HEK293T (cell line): ENCODE measurements at regions not wholly inside any gene's neighbourhood (a gene's known extent, or its start where the extent isn't known, plus 50 kb on each side); places are given as distances from the start of the nearest gene placed in this dataset.

Source experiments
- ARNT ChIP-seq: fragments of 450-650 bp; IDR thresholded peaks from 2 replicates; pipeline ENCODE4 v1.6.1; 2017; ENCODE audit warnings: mild to moderate bottlenecking
- BHLHE40 ChIP-seq: fragments of 450-650 bp; IDR thresholded peaks from 2 replicates; pipeline ENCODE4 v1.6.1; 2016; ENCODE audit warnings: mild to moderate bottlenecking, moderate library complexity, borderline replicate concordance
- L3MBTL2 ChIP-seq: fragments of 450-650 bp; conservative IDR thresholded peaks from 2 replicates; pipeline ENCODE4 v1.6.1; 2016; ENCODE audit warnings: mild to moderate bottlenecking
- SP1 ChIP-seq: fragments of 450-650 bp; IDR thresholded peaks from 2 replicates; pipeline ENCODE4 v1.6.1; 2017
- TARDBP ChIP-seq: fragments of 450-650 bp; IDR thresholded peaks from 2 replicates; pipeline ENCODE4 v1.6.1; 2016

DNA sequence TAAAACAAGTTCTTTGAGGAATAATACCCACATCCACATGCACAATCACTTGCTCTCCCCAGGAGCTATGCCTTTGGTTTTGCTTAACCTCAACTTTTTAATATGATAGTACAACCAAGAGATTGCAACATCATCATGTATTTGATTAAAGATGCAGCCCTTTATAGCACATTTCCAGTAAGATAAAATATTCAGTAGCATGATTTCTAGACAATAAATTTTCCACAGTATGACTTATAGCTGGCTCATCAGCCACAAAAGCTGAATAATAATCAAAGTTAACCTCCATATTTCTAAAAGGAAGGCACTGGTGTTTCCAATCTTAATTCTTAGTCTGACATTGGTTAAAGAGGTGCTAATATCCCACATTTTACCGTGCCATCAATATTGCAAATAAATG is 622.5 kb downstream of the TBL1XR1 start:
- TF ChIP-seq L3MBTL2 (no peak), BHLHE40 (no peak), ARNT (no peak), SP1 (no peak), TARDBP (no peak)
